DOHH2 (cell line): ENCODE measurements at regions not wholly inside any gene's neighbourhood (a gene's known extent, or its start where the extent isn't known, plus 50 kb on each side); places are given as distances from the start of the nearest gene placed in this dataset.

Experiments used
- H3F3A ChIP-seq: fragments of 200-600 bp; sonication (generic), shearing (Covaris generic); 2 replicates; pipeline ENCODE4 v1.6.0; 2016; ENCODE audit warnings: antibody characterized with exemption, mild to moderate bottlenecking; ENCODE audit not compliant: control insufficient read depth, insufficient read depth
- H3K27ac ChIP-seq: fragments of 200-600 bp; sonication (generic); 2 replicates; pipeline ENCODE4 v1.5.1; 2014; ENCODE audit warnings: low read depth, mild to moderate bottlenecking, low read length, moderate library complexity
- H3K27me3 ChIP-seq: fragments of 200-600 bp; sonication (generic); 2 replicates; pipeline ENCODE4 v1.6.1; 2014; ENCODE audit warnings: mild to moderate bottlenecking, low read length, mixed read lengths; ENCODE audit not compliant: control insufficient read depth
- H3K36me3 ChIP-seq: fragments of 200-600 bp; sonication (generic); 2 replicates; pipeline ENCODE4 v1.6.1; 2014; ENCODE audit warnings: mild to moderate bottlenecking, low read length, moderate library complexity, mixed read lengths; ENCODE audit not compliant: control insufficient read depth
- H3K4me1 ChIP-seq: fragments of 200-600 bp; sonication (generic); 2 replicates; pipeline ENCODE4 v1.6.1; 2014; ENCODE audit warnings: mild to moderate bottlenecking, low read length, mixed read lengths; ENCODE audit not compliant: control insufficient read depth
- H3K4me2 ChIP-seq: fragments of 200-600 bp; sonication (generic); 2 replicates; pipeline ENCODE4 v1.6.0; 2014; ENCODE audit warnings: mild to moderate bottlenecking, low read length, moderate library complexity
- H3K4me3 ChIP-seq: fragments of 200-600 bp; sonication (generic); 2 replicates; pipeline ENCODE4 v1.5.1; 2014; ENCODE audit warnings: mild to moderate bottlenecking, low read length, mixed read lengths
- H3K79me2 ChIP-seq: fragments of 200-600 bp; sonication (generic); 2 replicates; pipeline ENCODE4 v1.6.1; 2014; ENCODE audit warnings: mild to moderate bottlenecking, low read length, mixed read lengths; ENCODE audit not compliant: control insufficient read depth
- H3K9me2 ChIP-seq: fragments of 200-600 bp; sonication (generic); replicated peaks from 2 replicates; pipeline ENCODE4 v1.6.1; 2014; ENCODE audit warnings: mild to moderate bottlenecking, low read length, mixed read lengths; ENCODE audit not compliant: control insufficient read depth
- H3K9me3 ChIP-seq: fragments of 200-600 bp; sonication (generic); 2 replicates; pipeline ENCODE4 v1.6.1; 2014; ENCODE audit warnings: antibody characterized with exemption, low read length, mixed read lengths; ENCODE audit not compliant: control insufficient read depth, insufficient read depth
- H4K20me1 ChIP-seq: fragments of 200-600 bp; sonication (generic); 2 replicates; pipeline ENCODE4 v1.6.0; 2014; ENCODE audit warnings: low read depth, mild to moderate bottlenecking, antibody characterized with exemption, low read length, moderate library complexity; ENCODE audit not compliant: control insufficient read depth, insufficient read depth
- CTCF ChIP-seq: fragments of 200-600 bp; sonication (generic); IDR thresholded peaks from one replicate; pipeline ENCODE4 v1.5.1; 2014; ENCODE audit warnings: antibody characterized with exemption, mild to moderate bottlenecking, low read depth, low read length; ENCODE audit not compliant: poor library complexity, severe bottlenecking
- EZH2phosphoT487 ChIP-seq: fragments of 200-600 bp; sonication (generic); IDR thresholded peaks from 2 replicates; pipeline ENCODE4 v1.6.1; 2017; ENCODE audit warnings: borderline replicate concordance, mild to moderate bottlenecking, antibody characterized with exemption, low read length, moderate library complexity, mixed read lengths

- no peak overlapping the region for H3K4me3 ChIP-seq
Measured at GRCh38 chr12:42807766-42808165, 218.2 kb upstream of the PRICKLE1 start.

GRCh38 chr12:42807251-42807650, 217.7 kb upstream of the PRICKLE1 start:
- no peaks in the 10 kb centered on the region for H4K20me1 ChIP-seq
- H3K27ac ChIP-seq: no peak overlapping the region
- no peaks in the 10 kb centered on the region for H3K9me3 ChIP-seq
- H3K4me3 ChIP-seq: no peak overlapping the region
- TF ChIP-seq EZH2phosphoT487 (no peak), CTCF (no peak)
- no peaks in the 10 kb centered on the region for H3K9me2 ChIP-seq
- no peaks in the 10 kb centered on the region for H3K79me2 ChIP-seq
- H3K36me3 ChIP-seq: no peaks in the 10 kb centered on the region
- no peaks in the 10 kb centered on the region for H3K4me1 ChIP-seq
- no peaks in the 10 kb centered on the region for H3F3A ChIP-seq
- no peak overlapping the region for H3K4me2 ChIP-seq
- 0 out of 2 replicates have a peak, but pooled peaks cover 6% of the 10 kb centered on the region for H3K27me3 ChIP-seq

More at GRCh38 chr12:42807766-42808165, 218.2 kb upstream of the PRICKLE1 start:
- H3K36me3 ChIP-seq: no peaks in the 10 kb centered on the region
- H3K79me2 ChIP-seq: no peaks in the 10 kb centered on the region
- H3K4me2 ChIP-seq: no peak overlapping the region
- 0 out of 2 replicates have a peak, but pooled peaks cover 4% of the 10 kb centered on the region for H3K27me3 ChIP-seq
- no peaks in the 10 kb centered on the region for H3K9me3 ChIP-seq
- TF ChIP-seq CTCF: no peak
- no peak overlapping the region for H3K27ac ChIP-seq
- no peaks in the 10 kb centered on the region for H4K20me1 ChIP-seq
- H3F3A ChIP-seq: no peaks in the 10 kb centered on the region
- H3K9me2 ChIP-seq: no peaks in the 10 kb centered on the region
- no peaks in the 10 kb centered on the region for H3K4me1 ChIP-seq

- Histone ChIP-seq H3K9me3 (no peaks in the 10 kb centered on the region), H3K27ac (no peak overlapping the region), H3K4me1 (no peaks in the 10 kb centered on the region), H3K27me3 (0 out of 2 replicates have a peak, but pooled peaks cover 6% of the 10 kb centered on the region), H3K4me3 (no peak overlapping the region), H3F3A (no peaks in the 10 kb centered on the region), H4K20me1 (no peaks in the 10 kb centered on the region), H3K36me3 (no peaks in the 10 kb centered on the region), H3K9me2 (no peaks in the 10 kb centered on the region), H3K79me2 (no peaks in the 10 kb centered on the region), H3K4me2 (no peak overlapping the region)
- TF ChIP-seq CTCF (no peak), EZH2phosphoT487 (no peak)
Measured at GRCh38 chr12:42804928-42805327, 215.4 kb upstream of the PRICKLE1 start.

GRCh38 chr12:42802785-42803189, 213.2 kb upstream of the PRICKLE1 start:
- Histone ChIP-seq H3K9me2 (no peaks in the 10 kb centered on the region), H4K20me1 (no peaks in the 10 kb centered on the region), H3K79me2 (no peaks in the 10 kb centered on the region), H3K9me3 (no peaks in the 10 kb centered on the region), H3K4me3 (no peak overlapping the region), H3K27me3 (0 out of 2 replicates have a peak, but pooled peaks cover 6% of the 10 kb centered on the region), H3K4me1 (no peaks in the 10 kb centered on the region), H3K36me3 (no peaks in the 10 kb centered on the region), H3K4me2 (no peak overlapping the region), H3K27ac (no peak overlapping the region), H3F3A (no peaks in the 10 kb centered on the region)
- no peak for TF ChIP-seq EZH2phosphoT487
- no peak for TF ChIP-seq CTCF
